ENCODE measurements at regions not wholly inside any gene's neighbourhood (a gene's known extent, or its start where the extent isn't known, plus 50 kb on each side); places are given as distances from the start of the nearest gene placed in this dataset.

GRCh38 chr13:81990652-81991051 is 1649.7 kb upstream of the SPRY2 start:
- no peak for TF ChIP-seq POLR2A (IDR thresholded peaks at IDR 0.05)
- TF ChIP-seq, protein P1, sequence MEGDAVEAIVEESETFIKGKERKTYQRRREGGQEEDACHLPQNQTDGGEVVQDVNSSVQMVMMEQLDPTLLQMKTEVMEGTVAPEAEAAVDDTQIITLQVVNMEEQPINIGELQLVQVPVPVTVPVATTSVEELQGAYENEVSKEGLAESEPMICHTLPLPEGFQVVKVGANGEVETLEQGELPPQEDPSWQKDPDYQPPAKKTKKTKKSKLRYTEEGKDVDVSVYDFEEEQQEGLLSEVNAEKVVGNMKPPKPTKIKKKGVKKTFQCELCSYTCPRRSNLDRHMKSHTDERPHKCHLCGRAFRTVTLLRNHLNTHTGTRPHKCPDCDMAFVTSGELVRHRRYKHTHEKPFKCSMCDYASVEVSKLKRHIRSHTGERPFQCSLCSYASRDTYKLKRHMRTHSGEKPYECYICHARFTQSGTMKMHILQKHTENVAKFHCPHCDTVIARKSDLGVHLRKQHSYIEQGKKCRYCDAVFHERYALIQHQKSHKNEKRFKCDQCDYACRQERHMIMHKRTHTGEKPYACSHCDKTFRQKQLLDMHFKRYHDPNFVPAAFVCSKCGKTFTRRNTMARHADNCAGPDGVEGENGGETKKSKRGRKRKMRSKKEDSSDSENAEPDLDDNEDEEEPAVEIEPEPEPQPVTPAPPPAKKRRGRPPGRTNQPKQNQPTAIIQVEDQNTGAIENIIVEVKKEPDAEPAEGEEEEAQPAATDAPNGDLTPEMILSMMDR (IDR thresholded peaks at IDR 0.05), result no peak

Measured in sigmoid colon (tissue), 3 donors.